ENCODE measurements at regions not wholly inside any gene's neighbourhood (a gene's known extent, or its start where the extent isn't known, plus 50 kb on each side); places are given as distances from the start of the nearest gene placed in this dataset.

GRCh38 chr6:14206391-14206790 is 88.8 kb downstream of the CD83 start:
- TF ChIP-seq CTCF (IDR thresholded peaks at IDR 0.05; ENCODE audit: low read depth, low read length) = no peak
- in situ Hi-C loops (cut with HindIII; ENCODE audit: low sequenced_read_pairs) = no loop called here
- no peak for DNase-seq (ENCODE audit: low read depth, low spot score)

GRCh38 chr6:14207448-14207847 is 89.9 kb downstream of the CD83 start:
- in situ Hi-C loops (cut with HindIII; ENCODE audit: low sequenced_read_pairs) = no loop called here
- TF ChIP-seq CTCF (IDR thresholded peaks at IDR 0.05; ENCODE audit: low read depth, low read length) = no peak
- H3K4me3 ChIP-seq (ENCODE audit: low read depth, low read length) = no peak overlapping the region
- no peak for DNase-seq (ENCODE audit: low read depth, low spot score)

More at GRCh38 chr6:14206391-14206790, 88.8 kb downstream of the CD83 start:
- H3K4me3 ChIP-seq (ENCODE audit: low read depth, low read length) = no peak overlapping the region

GRCh38 chr6:14209000-14209399 is 91.4 kb downstream of the CD83 start:
- in situ Hi-C loops (cut with HindIII; ENCODE audit: low sequenced_read_pairs) = no loop called here
- DNase-seq (ENCODE audit: low read depth, low spot score) = no peak
- no peak overlapping the region for H3K4me3 ChIP-seq (ENCODE audit: low read depth, low read length)
- no peak for TF ChIP-seq CTCF (IDR thresholded peaks at IDR 0.05; ENCODE audit: low read depth, low read length)

- in situ Hi-C loops (cut with HindIII; ENCODE audit: low sequenced_read_pairs) = no loop called here
- H3K4me3 ChIP-seq (ENCODE audit: low read depth, low read length) = no peak overlapping the region
- TF ChIP-seq CTCF (IDR thresholded peaks at IDR 0.05; ENCODE audit: low read depth, low read length) = no peak
- no peak for DNase-seq (ENCODE audit: low read depth, low spot score)
Measured at GRCh38 chr6:14210077-14210476, 92.5 kb downstream of the CD83 start.

- in situ Hi-C loops (cut with HindIII; ENCODE audit: low sequenced_read_pairs) = no loop called here
- peak; percentile 88 for DNase-seq (ENCODE audit: low read depth, low spot score)
- H3K4me3 ChIP-seq (ENCODE audit: low read depth, low read length) = peak overlapping the region; percentile 62
- peak; percentile 48 for TF ChIP-seq CTCF (IDR thresholded peaks at IDR 0.05; ENCODE audit: low read depth, low read length)
Measured at GRCh38 chr6:14210663-14211561, 93.3 kb downstream of the CD83 start.

- no peak for TF ChIP-seq CTCF (IDR thresholded peaks at IDR 0.05; ENCODE audit: low read depth, low read length)
- H3K4me3 ChIP-seq (ENCODE audit: low read depth, low read length) = peak overlapping the region; percentile 58
- in situ Hi-C loops (cut with HindIII; ENCODE audit: low sequenced_read_pairs) = no loop called here
- DNase-seq (ENCODE audit: low read depth, low spot score) = no peak
Measured at GRCh38 chr6:14211562-14211942, 94.0 kb downstream of the CD83 start.

Measured in astrocyte of the spinal cord (primary cell).